HepG2 (cell line): ENCODE measurements at regions not wholly inside any gene's neighbourhood (a gene's known extent, or its start where the extent isn't known, plus 50 kb on each side); places are given as distances from the start of the nearest gene placed in this dataset.

ENCODE experiments used
- ATAC-seq: fragments of 200-7000 bp; cut with Tn5 transposase; 3 replicates; pipeline ENCODE4 v1.9.1; 2020; ENCODE audit warnings: mild to moderate bottlenecking, moderate library complexity
- BruUV-seq: library from RNA; stranded (reverse); fragments of 400-500 nt; replicated peaks from 2 replicates; lab custom pipeline; 2021; lab: Mats Ljungman, UMichigan
- CTCF ChIA-PET: fragments of 300-600 bp; formaldehyde crosslinking; extraction: SDS; loops from one replicate; lab custom pipeline; 2021; ENCODE audit warnings: low total read pairs, inconsistent platforms, low intra/inter-chr PET ratio; lab: Yijun Ruan, JAX
- POLR2A ChIA-PET: fragments of 350-600 bp; sonication (Branson Sonifier 250); formaldehyde crosslinking; loops from one replicate; lab custom pipeline; 2020; ENCODE audit warnings: antibody characterized with exemption, inconsistent platforms; lab: Yijun Ruan, JAX
- DNase-seq: peaks from one replicate; pipeline ENCODE4 v3.0.0-alpha.2; 2015; ENCODE audit warnings: low spot score
- FAIRE-seq: peaks from 3 replicates; lab custom pipeline; 2011; peaks lifted over from hg19 to GRCh38; lab: Jason Lieb, UNC
- H2AFZ ChIP-seq: one replicate; pipeline ENCODE4 v1.6.1; 2011; ENCODE audit warnings: low read length, inconsistent platforms
- H3K27ac ChIP-seq: fragments of 300-600 bp; 3 replicates; pipeline ENCODE4 v1.8.0; 2011; ENCODE audit warnings: mixed run types, mild to moderate bottlenecking, mixed read lengths, low read length, inconsistent platforms; ENCODE audit not compliant: insufficient read depth; ENCODE audit errors: extremely low read length
- H3K27me3 ChIP-seq, 2 experiments: fragments of 200-600 bp in 1 of 2; 2 replicates in 1 of 2; 3 replicates in 1 of 2; pipeline versions ENCODE4 v1.6.0 to v1.8.0; 2011; ENCODE audit warnings: low read length in 2 of 2, mild to moderate bottlenecking in 2 of 2, moderate library complexity in 2 of 2, inconsistent platforms in 1 of 2; ENCODE audit not compliant: insufficient read depth in 2 of 2, control insufficient read depth in 1 of 2
- H3K36me3 ChIP-seq, 2 experiments: fragments of 200-600 bp in 1 of 2; replicated peaks in 1 of 2; 2 replicates in 1 of 2; 3 replicates in 1 of 2; pipeline versions ENCODE4 v1.5.1 to v1.8.0; 2011; ENCODE audit warnings: low read length in 2 of 2, inconsistent platforms in 1 of 2; ENCODE audit not compliant: insufficient read depth in 2 of 2, control insufficient read depth in 1 of 2
- H3K4me1 ChIP-seq: 2 replicates; pipeline ENCODE4 v1.5.1; 2012; ENCODE audit warnings: low read length, inconsistent platforms; ENCODE audit not compliant: insufficient read depth
- H3K4me2 ChIP-seq: 2 replicates; pipeline ENCODE4 v1.6.0; 2011; ENCODE audit warnings: low read depth, low read length, inconsistent platforms
- H3K4me3 ChIP-seq, 3 experiments: fragments of 200-600 bp in 1 of 3; sonication (generic), shearing (Covaris generic) in 1 of 3; replicated peaks in 1 of 3; 2 replicates each; pipeline ENCODE4 v1.5.1; 2011 to 2016; ENCODE audit warnings: low read length in 3 of 3, inconsistent platforms in 2 of 3, low read depth in 2 of 3, mild to moderate bottlenecking in 2 of 3, control low read depth in 1 of 3, mixed read lengths in 1 of 3; ENCODE audit not compliant: insufficient read depth in 1 of 3
- H3K79me2 ChIP-seq: one replicate; pipeline ENCODE4 v1.6.1; 2011; ENCODE audit warnings: low read length, inconsistent platforms; ENCODE audit not compliant: insufficient read depth
- H3K9ac ChIP-seq: 2 replicates; pipeline ENCODE4 v1.6.0; 2011; ENCODE audit warnings: mild to moderate bottlenecking, low read depth, low read length, inconsistent platforms; ENCODE audit not compliant: insufficient read depth
- H3K9me3 ChIP-seq: 2 replicates; pipeline ENCODE4 v1.5.1; 2012; ENCODE audit warnings: mild to moderate bottlenecking, low read length
- H4K20me1 ChIP-seq: 2 replicates; pipeline ENCODE4 v1.6.0; 2011; ENCODE audit warnings: inconsistent platforms, mild to moderate bottlenecking, low read length, moderate library complexity; ENCODE audit not compliant: insufficient read depth
- KAT7 ChIP-seq: IDR thresholded peaks from 2 replicates; pipeline ENCODE4 v1.6.1; 2018; ENCODE audit warnings: borderline replicate concordance, missing compliant biosample characterization
- KAT8 ChIP-seq: IDR thresholded peaks from 2 replicates; pipeline ENCODE4 v1.6.1; 2016; ENCODE audit warnings: missing genetic modification reagents, missing compliant biosample characterization
- NFKB2 ChIP-seq: sonication (generic); formaldehyde crosslinking; IDR thresholded peaks from 2 replicates; pipeline ENCODE4 v1.4.0; 2020; ENCODE audit warnings: missing genetic modification reagents, borderline replicate concordance
- NR3C1 ChIP-seq: sonication (generic); formaldehyde crosslinking; IDR thresholded peaks from 2 replicates; pipeline ENCODE4 v1.4.0; 2020; ENCODE audit warnings: missing genetic modification reagents
- PRPF4 ChIP-seq: fragments of 200-400 bp; formaldehyde crosslinking; IDR thresholded peaks from 2 replicates; pipeline ENCODE4 v1.6.1; 2016; ENCODE audit warnings: low read length, low read depth; ENCODE audit not compliant: poor library complexity, severe bottlenecking
- THAP8 ChIP-seq: sonication (generic); formaldehyde crosslinking; IDR thresholded peaks from 2 replicates; pipeline ENCODE4 v1.5.1; 2020; ENCODE audit warnings: missing genetic modification reagents, mild to moderate bottlenecking, borderline replicate concordance
- ZBTB14 ChIP-seq: sonication (generic); formaldehyde crosslinking; IDR thresholded peaks from 2 replicates; pipeline ENCODE4 v1.4.0; 2020; ENCODE audit warnings: missing genetic modification reagents
- ZC3H4 ChIP-seq: sonication (generic); formaldehyde crosslinking; IDR thresholded peaks from 2 replicates; pipeline ENCODE4 v1.4.0; 2020; ENCODE audit warnings: missing genetic modification reagents, borderline replicate concordance
- ZNF143 ChIP-seq: sonication (generic); formaldehyde crosslinking; IDR thresholded peaks from 2 replicates; pipeline ENCODE4 v1.4.0; 2020; ENCODE audit warnings: missing genetic modification reagents
- ZNF296 ChIP-seq: sonication (generic); formaldehyde crosslinking; conservative IDR thresholded peaks from 2 replicates; pipeline ENCODE4 v1.5.0; 2020; ENCODE audit warnings: mild to moderate bottlenecking, missing genetic modification reagents
- ZNF33B ChIP-seq: sonication (generic); formaldehyde crosslinking; IDR thresholded peaks from 2 replicates; pipeline ENCODE4 v1.5.1; 2020; ENCODE audit warnings: mild to moderate bottlenecking, missing genetic modification reagents
- ZNF780A ChIP-seq: sonication (generic); formaldehyde crosslinking; IDR thresholded peaks from 2 replicates; pipeline ENCODE4 v1.8.0; 2022; ENCODE audit warnings: mild to moderate bottlenecking, missing genetic modification reagents, moderate library complexity
- ZSCAN29 ChIP-seq: sonication (generic); formaldehyde crosslinking; conservative IDR thresholded peaks from 2 replicates; pipeline ENCODE4 v1.4.0; 2020; ENCODE audit warnings: mild to moderate bottlenecking, missing genetic modification reagents
- ZZZ3 ChIP-seq: sonication (generic); formaldehyde crosslinking; IDR thresholded peaks from 2 replicates; pipeline ENCODE4 v1.4.0; 2020; ENCODE audit warnings: missing genetic modification reagents, mild to moderate bottlenecking, borderline replicate concordance
- WGBS: methylation state at CpG from one replicate; pipeline ENCODE4 v1.1.6; 2017; ENCODE audit warnings: low lambda C conversion rate; 5-methylcytosine and 5-hydroxymethylcytosine counted together
- in situ Hi-C: cut with HindIII; loops from 2 replicates; pipeline ENCODE4 v1.10.0; 2017; ENCODE audit warnings: low pct_unique_long_range_greater_than_20kb; ENCODE audit not compliant: extremely low pct_ligation_motif_present
- intact Hi-C: fragments of 100-400 bp; cut with micrococcal nuclease; formaldehyde crosslinking; loops from one replicate; pipeline ENCODE4 v1.10.0; 2022; ENCODE audit not compliant: unreplicated experiment

GRCh38 chr4:130044788-130045531, 949.0 kb downstream of the C4orf33 start:
- no peak overlapping the region for H3K4me3 ChIP-seq
- TF ChIP-seq ZNF296 (CRISPR knock-in tag) (no peak), ZNF33B (no peak), THAP8 (no peak), KAT7 (no peak), ZZZ3 (CRISPR knock-in tag) (no peak), NR3C1 (CRISPR knock-in tag) (no peak), KAT8 (CRISPR knock-in tag) (no peak), ZC3H4 (CRISPR knock-in tag) (no peak), ZNF143 (no peak), ZBTB14 (CRISPR knock-in tag) (no peak), ZNF780A (CRISPR knock-in tag) (no peak), ZSCAN29 (no peak), PRPF4 (no peak), NFKB2 (CRISPR knock-in tag) (no peak)
- TF ChIP-seq, all 625 proteins: peak for 0
- intact Hi-C loops (no loop called here), in situ Hi-C loops (no loop called here)
- CTCF ChIA-PET: no interaction called here
- no peaks in the 10 kb centered on the region for H3K79me2 ChIP-seq
- WGBS: 12% methylated on average over 3 of the region's 3 CpGs
- no peaks in the 10 kb centered on the region for H3K36me3 ChIP-seq
- no peak overlapping the region for H3K4me2 ChIP-seq
- H3K4me1 ChIP-seq: peaks cover 11% of the 10 kb centered on the region
- H3K9ac ChIP-seq: no peak overlapping the region
- FAIRE-seq (no peak), ATAC-seq (no peak), DNase-seq (no peak)
- H2AFZ ChIP-seq: no peak overlapping the region
- no peaks in the 10 kb centered on the region for H3K9me3 ChIP-seq
- no peaks in the 10 kb centered on the region for H3K27me3 ChIP-seq
- no TSS peak for BruUV-seq
- H4K20me1 ChIP-seq: no peaks in the 10 kb centered on the region
- H3K27ac ChIP-seq: no peak overlapping the region
- POLR2A ChIA-PET: no interaction called here
